GM23248 (cell line): ENCODE measurements at regions not wholly inside any gene's neighbourhood (a gene's known extent, or its start where the extent isn't known, plus 50 kb on each side); places are given as distances from the start of the nearest gene placed in this dataset. TPM values are rescaled to one million over a fixed set of nuclear protein-coding genes. Genes with fewer than 3 reads are reported as not detected.

Source experiments
- DNase-seq: peaks from one replicate; pipeline ENCODE4 v3.0.0-alpha.2; 2015
- H2AFZ ChIP-seq: fragments of 200-600 bp; sonication (generic); 2 replicates; pipeline ENCODE4 v1.6.1; 2016; ENCODE audit warnings: antibody characterized with exemption
- H3F3A ChIP-seq: fragments of 200-600 bp; sonication (generic); 2 replicates; pipeline ENCODE4 v1.6.1; 2016; ENCODE audit warnings: mild to moderate bottlenecking, antibody characterized with exemption, mixed run types; ENCODE audit not compliant: insufficient read depth
- H3K27ac ChIP-seq: fragments of 200-600 bp; sonication (generic); 2 replicates; pipeline ENCODE4 v1.5.1; 2016; ENCODE audit warnings: mild to moderate bottlenecking
- H3K27me3 ChIP-seq: fragments of 200-600 bp; sonication (generic); replicated peaks from 2 replicates; pipeline ENCODE4 v1.6.1; 2016; ENCODE audit warnings: mild to moderate bottlenecking; ENCODE audit not compliant: insufficient read depth
- H3K36me3 ChIP-seq: fragments of 200-600 bp; sonication (generic); 2 replicates; pipeline ENCODE4 v1.6.1; 2016; ENCODE audit warnings: low read depth, mild to moderate bottlenecking
- H3K4me1 ChIP-seq: fragments of 200-600 bp; sonication (generic); 2 replicates; pipeline ENCODE4 v1.6.1; 2016; ENCODE audit warnings: mild to moderate bottlenecking; ENCODE audit not compliant: insufficient read depth
- H3K4me2 ChIP-seq: fragments of 200-600 bp; sonication (generic); one replicate; pipeline ENCODE4 v1.6.1; 2016; ENCODE audit warnings: mild to moderate bottlenecking; ENCODE audit not compliant: unreplicated experiment
- H3K4me3 ChIP-seq: fragments of 200-600 bp; sonication (generic); 2 replicates; pipeline ENCODE4 v1.5.1; 2016; ENCODE audit warnings: mild to moderate bottlenecking
- H3K79me2 ChIP-seq: fragments of 200-600 bp; sonication (generic); 2 replicates; pipeline ENCODE4 v1.6.1; 2016; ENCODE audit warnings: mild to moderate bottlenecking; ENCODE audit not compliant: insufficient read depth
- H3K9ac ChIP-seq: fragments of 200-600 bp; sonication (generic); 2 replicates; pipeline ENCODE4 v1.6.1; 2016; ENCODE audit warnings: mild to moderate bottlenecking
- H3K9me2 ChIP-seq: fragments of 200-600 bp; sonication (generic); 2 replicates; pipeline ENCODE4 v1.6.1; 2016; ENCODE audit warnings: mixed run types, mild to moderate bottlenecking, moderate library complexity; ENCODE audit not compliant: insufficient read depth
- H3K9me3 ChIP-seq: fragments of 200-600 bp; sonication (generic); one replicate; pipeline ENCODE4 v1.6.1; 2017; ENCODE audit warnings: low read depth
- H4K20me1 ChIP-seq: fragments of 200-600 bp; sonication (generic); 2 replicates; pipeline ENCODE4 v1.6.0; 2016; ENCODE audit not compliant: insufficient read depth
- EZH2 ChIP-seq: fragments of 200-600 bp; sonication (generic); IDR thresholded peaks from 2 replicates; pipeline ENCODE4 v1.6.1; 2018; ENCODE audit warnings: antibody characterized with exemption, mild to moderate bottlenecking; ENCODE audit not compliant: insufficient read depth, poor library complexity, severe bottlenecking
- EZH2phosphoT487 ChIP-seq: fragments of 200-600 bp; sonication (generic); IDR thresholded peaks from 2 replicates; pipeline ENCODE4 v1.6.1; 2018; ENCODE audit warnings: antibody characterized with exemption, moderate library complexity, mild to moderate bottlenecking, low read depth; ENCODE audit not compliant: insufficient read depth
- WGBS, 2 experiments: methylation state at CpG; one replicate each; pipeline ENCODE4 v1.1.6; 2015 to 2017; ENCODE audit warnings: low lambda C conversion rate in 2 of 2, low coverage in 1 of 2; ENCODE audit errors: missing lambda C conversion rate in 2 of 2; 5-methylcytosine and 5-hydroxymethylcytosine counted together
- in situ Hi-C: fragments of 300-500 bp; cut with MboI; formaldehyde crosslinking; loops from 2 replicates; pipeline ENCODE4 v1.15.0; 2020
- small RNA-seq: library from RNA; depleted of rRNA; stranded (forward); fragments of <200 nt; gene quantifications from one replicate; pipeline ENCODE3, GENCODE V24; 2014; ENCODE audit warnings: low read depth, low replicate concordance

GRCh38 chr4:135684001-135684400, 1482.4 kb upstream of the PABPC4L start:
- no peaks in the 10 kb centered on the region for H3K79me2 ChIP-seq
- H3K27ac ChIP-seq: no peak overlapping the region
- H3F3A ChIP-seq: no peaks in the 10 kb centered on the region
- H3K9me2 ChIP-seq: no peaks in the 10 kb centered on the region
- no peaks in the 10 kb centered on the region for H3K27me3 ChIP-seq
- H2AFZ ChIP-seq: no peak overlapping the region
- no peak overlapping the region for H3K4me2 ChIP-seq
- no peaks in the 10 kb centered on the region for H3K9me3 ChIP-seq
- in situ Hi-C loops: no loop called here
- H3K4me1 ChIP-seq: no peaks in the 10 kb centered on the region
- H3K4me3 ChIP-seq: no peak overlapping the region
- H3K9ac ChIP-seq: no peak overlapping the region
- H4K20me1 ChIP-seq: no peaks in the 10 kb centered on the region
- no peaks in the 10 kb centered on the region for H3K36me3 ChIP-seq
- no peak for DNase-seq
- no peak for TF ChIP-seq EZH2
- TF ChIP-seq EZH2phosphoT487: no peak
- WGBS, 2 experiments: 10 to 12% methylated on average over 2 of the region's 2 CpGs

- Histone ChIP-seq H3K79me2 (no peaks in the 10 kb centered on the region), H3K9ac (no peak overlapping the region), H2AFZ (no peak overlapping the region), H3K27ac (no peak overlapping the region), H3K4me2 (no peak overlapping the region), H3K9me3 (no peaks in the 10 kb centered on the region), H3K9me2 (no peaks in the 10 kb centered on the region; the same call in 1 of the 2 replicates), H3K4me1 (no peaks in the 10 kb centered on the region), H3K27me3 (no peaks in the 10 kb centered on the region), H3K36me3 (no peaks in the 10 kb centered on the region), H3K4me3 (no peak overlapping the region), H3F3A (no peaks in the 10 kb centered on the region), H4K20me1 (no peaks in the 10 kb centered on the region)
- in situ Hi-C loops: no loop called here
- DNase-seq: no peak
- WGBS, 2 experiments: 32 to 40% methylated on average over 2 of the region's 2 CpGs
- no peak for TF ChIP-seq EZH2phosphoT487
- no peak for TF ChIP-seq EZH2
Measured at GRCh38 chr4:135672202-135672601, 1470.6 kb upstream of the PABPC4L start.

DNA sequence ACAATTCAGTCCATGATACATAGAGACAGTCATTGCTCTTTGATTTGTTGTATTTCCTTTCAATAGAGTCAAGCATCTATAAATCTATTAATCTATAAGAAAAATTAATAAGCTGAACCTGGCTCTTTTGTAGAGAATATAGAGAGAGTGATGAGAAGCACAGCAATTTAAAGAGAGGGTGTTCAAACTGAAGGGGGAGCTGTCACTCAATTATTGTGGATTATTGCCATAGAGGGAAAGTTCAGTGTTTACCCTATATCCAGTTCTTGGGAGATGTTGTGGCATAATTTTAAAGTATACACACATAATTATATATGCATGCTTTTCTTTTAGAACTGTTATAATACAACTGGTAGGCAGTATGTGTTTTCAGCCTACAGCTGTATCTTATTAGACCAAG, 1469.0 kb upstream of the PABPC4L start:
- H3K27me3 ChIP-seq: no peaks in the 10 kb centered on the region
- H3K4me3 ChIP-seq: no peak overlapping the region
- no peaks in the 10 kb centered on the region; the same call in 1 of the 2 replicates for H3K9me2 ChIP-seq
- no peak for DNase-seq
- H3K79me2 ChIP-seq: no peaks in the 10 kb centered on the region
- no peak overlapping the region for H3K27ac ChIP-seq
- H3K9ac ChIP-seq: no peak overlapping the region
- TF ChIP-seq EZH2 (no peak), EZH2phosphoT487 (no peak)
- no peaks in the 10 kb centered on the region for H3K9me3 ChIP-seq
- H4K20me1 ChIP-seq: no peaks in the 10 kb centered on the region
- H2AFZ ChIP-seq: no peak overlapping the region
- H3K4me1 ChIP-seq: no peaks in the 10 kb centered on the region
- no peaks in the 10 kb centered on the region for H3F3A ChIP-seq
- in situ Hi-C loops: no loop called here
- no peaks in the 10 kb centered on the region for H3K36me3 ChIP-seq
- no peak overlapping the region for H3K4me2 ChIP-seq

Small RNA genes in the stretch of these regions (small RNA-seq; reads per million reads assigned to genes)
- 0.43 reads per million for gene RNU1-89P
- not detected for gene SERF1AP1
